SK-N-SH (cell line): ENCODE measurements at regions not wholly inside any gene's neighbourhood (a gene's known extent, or its start where the extent isn't known, plus 50 kb on each side); places are given as distances from the start of the nearest gene placed in this dataset.

Experiments used
- CTCF ChIA-PET: fragments of 300-600, 350-600 bp; formaldehyde crosslinking; extraction: SDS; loops from one replicate; lab custom pipeline; 2021; lab: Yijun Ruan, JAX
- POLR2A ChIA-PET: fragments of 350-600 bp; sonication (Branson Sonifier 250); formaldehyde crosslinking; extraction: SDS; loops from one replicate; lab custom pipeline; 2020; ENCODE audit warnings: antibody characterized with exemption, inconsistent platforms; lab: Yijun Ruan, JAX
- DNase-seq: peaks from one replicate; pipeline ENCODE4 v3.0.0; 2012
- H2AFZ ChIP-seq: fragments of 200-600 bp; sonication (generic); 2 replicates; pipeline ENCODE4 v1.8.1; 2016; ENCODE audit warnings: antibody characterized with exemption, mild to moderate bottlenecking, low read depth
- H3F3A ChIP-seq: fragments of 200-600 bp; sonication (generic); replicated peaks from 2 replicates; pipeline ENCODE3; 2016; ENCODE audit warnings: antibody characterized with exemption, mild to moderate bottlenecking; ENCODE audit not compliant: insufficient read depth
- H3K27ac ChIP-seq, 2 experiments: fragments of 200-500 bp in 1 of 2; fragments of 200-600 bp in 1 of 2; sonication (Bioruptor generic) in 1 of 2; sonication (generic), shearing (Covaris generic) in 1 of 2; 2 replicates each; pipeline versions ENCODE4 v1.5.1 to v1.6.1; 2014 to 2016; ENCODE audit warnings: low read depth in 2 of 2, inconsistent platforms in 1 of 2, low read length in 1 of 2, mild to moderate bottlenecking in 1 of 2, mixed read lengths in 1 of 2
- H3K27me3 ChIP-seq: fragments of 200-600 bp; sonication (generic), shearing (Covaris generic); 2 replicates; pipeline ENCODE4 v1.6.1; 2016; ENCODE audit warnings: mixed run types; ENCODE audit not compliant: insufficient read depth
- H3K36me3 ChIP-seq, 2 experiments: fragments of 200-500 bp in 1 of 2; fragments of 200-600 bp in 1 of 2; sonication (Bioruptor generic) in 1 of 2; sonication (generic) in 1 of 2; replicated peaks in 1 of 2; 2 replicates each; pipeline versions ENCODE3 to v1.5.1; 2014 to 2016; ENCODE audit warnings: low read length in 1 of 2, mild to moderate bottlenecking in 1 of 2; ENCODE audit not compliant: insufficient read depth in 2 of 2, control insufficient read depth in 1 of 2
- H3K4me1 ChIP-seq, 2 experiments: fragments of 200-500 bp in 1 of 2; fragments of 200-600 bp in 1 of 2; sonication (Bioruptor generic) in 1 of 2; sonication (generic), shearing (Covaris generic) in 1 of 2; 2 replicates each; pipeline versions ENCODE4 v1.5.1 to v1.6.1; 2014 to 2016; ENCODE audit warnings: low read depth in 1 of 2, low read length in 1 of 2, mixed run types in 1 of 2; ENCODE audit not compliant: insufficient read depth in 2 of 2, control insufficient read depth in 1 of 2
- H3K4me2 ChIP-seq: fragments of 200-600 bp; sonication (generic), shearing (Covaris generic); 2 replicates; pipeline ENCODE4 v1.6.1; 2017; ENCODE audit warnings: mixed run types
- H3K4me3 ChIP-seq, 2 experiments: fragments of 200-500 bp in 1 of 2; fragments of 200-600 bp in 1 of 2; sonication (Bioruptor generic) in 1 of 2; sonication (generic), shearing (Covaris generic) in 1 of 2; 2 replicates each; pipeline versions ENCODE4 v1.5.1 to v1.8.1; 2014 to 2016; ENCODE audit warnings: low read depth in 2 of 2, inconsistent platforms in 1 of 2, low read length in 1 of 2, mild to moderate bottlenecking in 1 of 2, mixed read lengths in 1 of 2, moderate library complexity in 1 of 2
- H3K79me2 ChIP-seq: fragments of 200-600 bp; sonication (generic); 2 replicates; pipeline ENCODE4 v1.8.1; 2017; ENCODE audit warnings: mild to moderate bottlenecking; ENCODE audit not compliant: insufficient read depth
- H3K9ac ChIP-seq: fragments of 200-600 bp; sonication (generic); 2 replicates; pipeline ENCODE4 v1.6.1; 2017; ENCODE audit warnings: mixed run types
- H3K9me2 ChIP-seq: fragments of 200-600 bp; sonication (generic); 2 replicates; pipeline ENCODE4 v1.6.1; 2017; ENCODE audit warnings: mixed run types
- H3K9me3 ChIP-seq: fragments of 200-600 bp; sonication (generic); 2 replicates; pipeline ENCODE4 v1.6.1; 2017; ENCODE audit warnings: mixed run types, mild to moderate bottlenecking, moderate library complexity
- H4K20me1 ChIP-seq: fragments of 200-600 bp; sonication (generic); 2 replicates; pipeline ENCODE4 v1.6.1; 2017; ENCODE audit warnings: mild to moderate bottlenecking, mixed run types; ENCODE audit not compliant: insufficient read depth
- CTCF ChIP-seq: fragments of 200-600 bp; sonication (generic); IDR thresholded peaks from 2 replicates; pipeline ENCODE4 v1.6.1; 2017; ENCODE audit warnings: antibody characterized with exemption, mild to moderate bottlenecking, moderate library complexity
- ELF1 ChIP-seq: IDR thresholded peaks from 2 replicates; pipeline ENCODE4 v1.4.0; 2012
- EP300 ChIP-seq, 2 experiments: IDR thresholded peaks; 2 replicates each; pipeline versions ENCODE4 v1.4.0 to v1.6.1; 2012; ENCODE audit warnings: borderline replicate concordance in 1 of 2, low read depth in 1 of 2, low read length in 1 of 2
- FOSL2 ChIP-seq: IDR thresholded peaks from 2 replicates; pipeline ENCODE4 v1.4.0; 2012; ENCODE audit warnings: low read depth, mild to moderate bottlenecking, moderate library complexity, borderline replicate concordance
- FOXJ3 ChIP-seq: sonication (generic); formaldehyde crosslinking; IDR thresholded peaks from 2 replicates; pipeline ENCODE4 v1.5.1; 2020; ENCODE audit warnings: mild to moderate bottlenecking, missing genetic modification reagents
- FOXM1 ChIP-seq: IDR thresholded peaks from 2 replicates; pipeline ENCODE4 v1.4.0; 2012; ENCODE audit warnings: low read depth, mild to moderate bottlenecking
- GABPA ChIP-seq: IDR thresholded peaks from 2 replicates; pipeline ENCODE4 v1.4.0; 2012; ENCODE audit warnings: low read depth, mild to moderate bottlenecking
- IRF3 ChIP-seq: fragments of 150-350 bp; IDR thresholded peaks from 2 replicates; pipeline ENCODE4 v1.6.1; 2016; ENCODE audit warnings: mild to moderate bottlenecking, low read depth, low read length
- MXI1 ChIP-seq: IDR thresholded peaks from 2 replicates; pipeline ENCODE4 v1.6.1; 2012; ENCODE audit warnings: mild to moderate bottlenecking, low read depth, low read length, improper control_type of control experiment
- PBX3 ChIP-seq: IDR thresholded peaks from 2 replicates; pipeline ENCODE4; 2012
- POLR2AphosphoS5 ChIP-seq: IDR thresholded peaks from 2 replicates; pipeline ENCODE4 v1.6.1; 2012; ENCODE audit warnings: low read depth, low read length
- RAD21 ChIP-seq: IDR thresholded peaks from 2 replicates; pipeline ENCODE4 v1.6.1; 2012; ENCODE audit warnings: mild to moderate bottlenecking, low read length
- RCOR1 ChIP-seq: fragments of 150-350 bp; IDR thresholded peaks from 2 replicates; pipeline ENCODE4 v1.6.1; 2017; ENCODE audit warnings: antibody characterized with exemption, low read length
- RFX5 ChIP-seq: IDR thresholded peaks from 2 replicates; pipeline ENCODE4 v1.6.1; 2012; ENCODE audit warnings: mild to moderate bottlenecking, improper control_type of control experiment, low read length
- SIN3A ChIP-seq: IDR thresholded peaks from 2 replicates; pipeline ENCODE4 v1.6.1; 2012; ENCODE audit warnings: low read depth, mild to moderate bottlenecking, low read length, moderate library complexity, borderline replicate concordance
- TAF1 ChIP-seq: IDR thresholded peaks from 2 replicates; pipeline ENCODE4 v1.6.1; 2012; ENCODE audit warnings: low read depth, mild to moderate bottlenecking, low read length, moderate library complexity, borderline replicate concordance
- USF1 ChIP-seq: IDR thresholded peaks from 2 replicates; pipeline ENCODE4 v1.4.0; 2012; ENCODE audit warnings: low read depth, borderline replicate concordance
- USF2 ChIP-seq: fragments of 150-350 bp; IDR thresholded peaks from 2 replicates; pipeline ENCODE4 v1.6.1; 2017; ENCODE audit warnings: antibody characterized with exemption, low read length, low read depth, borderline replicate concordance
- YY1 ChIP-seq: IDR thresholded peaks from 2 replicates; pipeline ENCODE4 v1.4.0; 2012; ENCODE audit warnings: low read depth, mild to moderate bottlenecking
- WGBS: methylation state at CpG from one replicate; pipeline ENCODE4 v1.1.6; 2017; ENCODE audit warnings: low lambda C conversion rate; 5-methylcytosine and 5-hydroxymethylcytosine counted together
- TF ChIP-seq, protein P1 (sequence below): IDR thresholded peaks from 2 replicates; pipeline ENCODE4 v1.6.1; 2012; ENCODE audit warnings: mild to moderate bottlenecking, low read depth, low read length, moderate library complexity

GRCh38 chr3:29091599-29092189 is 189.2 kb upstream of the RBMS3 start (continued):
- TF ChIP-seq, protein P1, sequence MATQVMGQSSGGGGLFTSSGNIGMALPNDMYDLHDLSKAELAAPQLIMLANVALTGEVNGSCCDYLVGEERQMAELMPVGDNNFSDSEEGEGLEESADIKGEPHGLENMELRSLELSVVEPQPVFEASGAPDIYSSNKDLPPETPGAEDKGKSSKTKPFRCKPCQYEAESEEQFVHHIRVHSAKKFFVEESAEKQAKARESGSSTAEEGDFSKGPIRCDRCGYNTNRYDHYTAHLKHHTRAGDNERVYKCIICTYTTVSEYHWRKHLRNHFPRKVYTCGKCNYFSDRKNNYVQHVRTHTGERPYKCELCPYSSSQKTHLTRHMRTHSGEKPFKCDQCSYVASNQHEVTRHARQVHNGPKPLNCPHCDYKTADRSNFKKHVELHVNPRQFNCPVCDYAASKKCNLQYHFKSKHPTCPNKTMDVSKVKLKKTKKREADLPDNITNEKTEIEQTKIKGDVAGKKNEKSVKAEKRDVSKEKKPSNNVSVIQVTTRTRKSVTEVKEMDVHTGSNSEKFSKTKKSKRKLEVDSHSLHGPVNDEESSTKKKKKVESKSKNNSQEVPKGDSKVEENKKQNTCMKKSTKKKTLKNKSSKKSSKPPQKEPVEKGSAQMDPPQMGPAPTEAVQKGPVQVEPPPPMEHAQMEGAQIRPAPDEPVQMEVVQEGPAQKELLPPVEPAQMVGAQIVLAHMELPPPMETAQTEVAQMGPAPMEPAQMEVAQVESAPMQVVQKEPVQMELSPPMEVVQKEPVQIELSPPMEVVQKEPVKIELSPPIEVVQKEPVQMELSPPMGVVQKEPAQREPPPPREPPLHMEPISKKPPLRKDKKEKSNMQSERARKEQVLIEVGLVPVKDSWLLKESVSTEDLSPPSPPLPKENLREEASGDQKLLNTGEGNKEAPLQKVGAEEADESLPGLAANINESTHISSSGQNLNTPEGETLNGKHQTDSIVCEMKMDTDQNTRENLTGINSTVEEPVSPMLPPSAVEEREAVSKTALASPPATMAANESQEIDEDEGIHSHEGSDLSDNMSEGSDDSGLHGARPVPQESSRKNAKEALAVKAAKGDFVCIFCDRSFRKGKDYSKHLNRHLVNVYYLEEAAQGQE, result no peak
- TF ChIP-seq EP300 (IDR thresholded peaks at IDR 0.05; ENCODE audit: borderline replicate concordance in 1 of 2, low read depth in 1 of 2, low read length in 1 of 2) (no peak), PBX3 (no peak), RCOR1 (no peak), TAF1 (no peak), USF1 (no peak), YY1 (no peak), POLR2AphosphoS5 (no peak), FOSL2 (no peak), USF2 (no peak), FOXJ3 (no peak), RFX5 (no peak)

DNA sequence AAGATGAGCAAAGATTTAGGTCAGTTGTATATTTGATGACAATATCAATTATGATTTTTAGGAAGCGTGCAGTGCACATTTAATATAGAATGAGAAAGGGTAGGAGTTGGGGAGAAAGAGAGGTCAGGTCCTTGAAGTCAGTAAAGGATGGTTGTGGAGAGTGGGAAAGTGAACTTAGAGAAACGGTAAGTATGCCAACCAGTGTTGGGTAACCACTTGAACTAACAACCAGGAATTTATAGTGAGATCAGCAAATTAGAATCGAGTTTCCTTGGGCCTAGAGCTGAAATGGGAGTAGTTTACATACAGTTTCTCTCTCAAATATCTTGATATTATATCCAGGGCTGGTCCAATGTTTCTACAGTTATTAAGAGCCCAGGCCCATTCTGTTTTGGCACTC is 188.5 kb upstream of the RBMS3 start:
- Histone ChIP-seq H3K4me2 (no peak overlapping the region), H3K4me1 (no peaks in the 10 kb centered on the region), H3K9me2 (no peaks in the 10 kb centered on the region), H3K27ac (no peak overlapping the region), H3K36me3 (no peaks in the 10 kb centered on the region), H2AFZ (no peak overlapping the region), H3K9ac (no peak overlapping the region), H3K27me3 (no peaks in the 10 kb centered on the region), H4K20me1 (no peaks in the 10 kb centered on the region), H3K4me3 (no peak overlapping the region), H3F3A (no peaks in the 10 kb centered on the region), H3K9me3 (no peaks in the 10 kb centered on the region), H3K79me2 (no peaks in the 10 kb centered on the region)
- ChIA-PET POLR2A (no interaction called here), CTCF (interaction anchor here (1.2 kb wide), 1 partner anchor 8 kb away, joined by 5 read pairs; no protein-coding TSS in a partner anchor)
- DNase-seq, result no peak
- 37% methylated on average over 3 of the region's 3 CpGs for WGBS
- TF ChIP-seq USF1, result no peak
- no peak for TF ChIP-seq FOXM1
- TF ChIP-seq MXI1, result no peak
- TF ChIP-seq FOXJ3, result no peak
- no peak for TF ChIP-seq CTCF
- TF ChIP-seq RAD21, result no peak
- no peak for TF ChIP-seq SIN3A
- no peak for TF ChIP-seq RCOR1
- TF ChIP-seq GABPA, result no peak
- no peak for TF ChIP-seq IRF3
- no peak for TF ChIP-seq ELF1
